Panc1 (cell line): ENCODE measurements at regions not wholly inside any gene's neighbourhood (a gene's known extent, or its start where the extent isn't known, plus 50 kb on each side); places are given as distances from the start of the nearest gene placed in this dataset.

ENCODE experiments used
- ATAC-seq: fragments of 200-7000 bp; cut with Tn5 transposase; 2 replicates; pipeline ENCODE4 v1.9.1; 2020; ENCODE audit warnings: mild to moderate bottlenecking, moderate library complexity
- BruUV-seq: library from RNA; stranded (reverse); fragments of 400-500 nt; replicated peaks from 2 replicates; lab custom pipeline; 2021; lab: Mats Ljungman, UMichigan
- CTCF ChIA-PET: fragments of 300-600 bp; sonication (Branson Sonifier 250); formaldehyde crosslinking; loops from one replicate; lab custom pipeline; 2022; ENCODE audit warnings: antibody characterized with exemption; lab: Charles Lee
- POLR2A ChIA-PET: fragments of 300-600 bp; sonication (Branson Sonifier 250); formaldehyde crosslinking; loops from one replicate; lab custom pipeline; 2022; ENCODE audit warnings: antibody characterized with exemption; lab: Charles Lee
- DNase-seq: peaks from one replicate; pipeline ENCODE4 v3.0.0-alpha.2; 2010; ENCODE audit warnings: low read depth, low spot score
- H3K27ac ChIP-seq: 2 replicates; pipeline ENCODE4 v1.5.1; 2011; ENCODE audit warnings: mild to moderate bottlenecking, low read length, inconsistent platforms
- H3K27me3 ChIP-seq: fragments of 200-500 bp; sonication (Bioruptor generic); 2 replicates; pipeline ENCODE4 v1.6.0; 2014; ENCODE audit warnings: low read length, inconsistent platforms; ENCODE audit not compliant: control insufficient read depth, insufficient read depth
- H3K36me3 ChIP-seq: fragments of 200-500 bp; sonication (Bioruptor generic); 2 replicates; pipeline ENCODE4 v1.5.1; 2014; ENCODE audit warnings: inconsistent platforms, mild to moderate bottlenecking, low read length, moderate library complexity; ENCODE audit not compliant: control insufficient read depth, insufficient read depth
- H3K4me1 ChIP-seq: 2 replicates; pipeline ENCODE4 v1.5.1; 2011; ENCODE audit warnings: inconsistent platforms, mild to moderate bottlenecking, low read length, moderate library complexity; ENCODE audit not compliant: control insufficient read depth, insufficient read depth
- H3K4me3 ChIP-seq, 2 experiments: 2 replicates each; pipeline ENCODE4 v1.5.1; 2011 to 2012; ENCODE audit warnings: low read depth in 2 of 2, low read length in 2 of 2, mild to moderate bottlenecking in 2 of 2, inconsistent platforms in 1 of 2, moderate library complexity in 1 of 2
- H3K9me3 ChIP-seq: fragments of 200-500 bp; sonication (Bioruptor generic); 2 replicates; pipeline ENCODE4 v1.5.1; 2014; ENCODE audit warnings: low read depth, mild to moderate bottlenecking, inconsistent platforms, low read length, moderate library complexity; ENCODE audit not compliant: control insufficient read depth, insufficient read depth
- POLR2AphosphoS5 ChIP-seq: IDR thresholded peaks from 2 replicates; pipeline ENCODE4 v1.6.1; 2012; ENCODE audit warnings: mild to moderate bottlenecking, low read depth, low read length, moderate library complexity
- REST ChIP-seq, 2 experiments: IDR thresholded peaks; 2 replicates each; pipeline ENCODE4 v1.6.1; 2011 to 2012; ENCODE audit warnings: low read depth in 2 of 2, control low read depth in 1 of 2, low read length in 1 of 2, mild to moderate bottlenecking in 1 of 2, moderate library complexity in 1 of 2; ENCODE audit not compliant: insufficient read depth in 1 of 2
- SIN3A ChIP-seq: IDR thresholded peaks from 2 replicates; pipeline ENCODE4 v1.6.1; 2012; ENCODE audit warnings: low read depth, mild to moderate bottlenecking, low read length, moderate library complexity, borderline replicate concordance; ENCODE audit not compliant: insufficient read depth
- TCF7L2 ChIP-seq: IDR thresholded peaks from 2 replicates; pipeline ENCODE4 v1.6.1; 2011; ENCODE audit warnings: mild to moderate bottlenecking, low read depth, low read length, inconsistent platforms
- in situ Hi-C: cut with HindIII; loops from 2 replicates; pipeline ENCODE4 v1.10.0; 2016; ENCODE audit warnings: low sequenced_read_pairs, low pct_unique_long_range_greater_than_20kb
- intact Hi-C: fragments of 100-400 bp; cut with micrococcal nuclease; formaldehyde crosslinking; loops from one replicate; pipeline ENCODE4 v1.10.0; 2022; ENCODE audit not compliant: unreplicated experiment
- TF ChIP-seq, protein P1 (sequence below): fragments of 450-650 bp; IDR thresholded peaks from 2 replicates; pipeline ENCODE4 v1.5.1; 2017; ENCODE audit warnings: mild to moderate bottlenecking

DNA sequence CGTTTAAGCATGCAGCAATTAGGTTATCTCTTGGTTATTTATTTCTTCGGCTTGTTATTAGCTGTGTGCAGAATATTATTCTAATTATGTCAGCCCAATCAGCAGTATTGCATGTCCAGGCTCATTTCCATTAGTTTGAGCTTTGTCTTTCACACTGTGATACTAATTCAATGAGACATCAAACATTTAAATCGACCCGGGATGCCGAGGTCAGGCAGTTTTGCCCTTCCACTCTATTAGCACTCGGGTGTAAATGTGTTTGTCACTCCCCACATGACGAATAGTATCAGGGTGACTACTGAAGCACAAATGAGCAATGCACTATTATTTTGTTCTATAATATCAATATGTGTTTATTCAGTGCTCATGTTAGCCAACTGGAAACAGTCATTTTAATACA lies 170.9 kb downstream of the ANXA2 start:
- no peak for ATAC-seq
- ChIA-PET CTCF (no interaction called here), POLR2A (no interaction called here)
- no peaks in the 10 kb centered on the region for H3K36me3 ChIP-seq
- no peak overlapping the region for H3K27ac ChIP-seq
- H3K4me1 ChIP-seq, result no peaks in the 10 kb centered on the region
- no peaks in the 10 kb centered on the region for H3K9me3 ChIP-seq
- H3K4me3 ChIP-seq, result no peak overlapping the region
- TF ChIP-seq, protein P1, sequence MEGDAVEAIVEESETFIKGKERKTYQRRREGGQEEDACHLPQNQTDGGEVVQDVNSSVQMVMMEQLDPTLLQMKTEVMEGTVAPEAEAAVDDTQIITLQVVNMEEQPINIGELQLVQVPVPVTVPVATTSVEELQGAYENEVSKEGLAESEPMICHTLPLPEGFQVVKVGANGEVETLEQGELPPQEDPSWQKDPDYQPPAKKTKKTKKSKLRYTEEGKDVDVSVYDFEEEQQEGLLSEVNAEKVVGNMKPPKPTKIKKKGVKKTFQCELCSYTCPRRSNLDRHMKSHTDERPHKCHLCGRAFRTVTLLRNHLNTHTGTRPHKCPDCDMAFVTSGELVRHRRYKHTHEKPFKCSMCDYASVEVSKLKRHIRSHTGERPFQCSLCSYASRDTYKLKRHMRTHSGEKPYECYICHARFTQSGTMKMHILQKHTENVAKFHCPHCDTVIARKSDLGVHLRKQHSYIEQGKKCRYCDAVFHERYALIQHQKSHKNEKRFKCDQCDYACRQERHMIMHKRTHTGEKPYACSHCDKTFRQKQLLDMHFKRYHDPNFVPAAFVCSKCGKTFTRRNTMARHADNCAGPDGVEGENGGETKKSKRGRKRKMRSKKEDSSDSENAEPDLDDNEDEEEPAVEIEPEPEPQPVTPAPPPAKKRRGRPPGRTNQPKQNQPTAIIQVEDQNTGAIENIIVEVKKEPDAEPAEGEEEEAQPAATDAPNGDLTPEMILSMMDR, result no peak
- TF ChIP-seq POLR2AphosphoS5, result no peak
- no peak for TF ChIP-seq REST (IDR thresholded peaks at IDR 0.05; ENCODE audit: insufficient read depth in 1 of 2, low read depth in 2 of 2, low read length in 1 of 2)
- no peak for TF ChIP-seq SIN3A
- peaks cover 14% of the 10 kb centered on the region for H3K27me3 ChIP-seq
- in situ Hi-C loops (no loop called here), intact Hi-C loops (no loop called here)
- DNase-seq, result no peak
- no TSS peak for BruUV-seq

DNA sequence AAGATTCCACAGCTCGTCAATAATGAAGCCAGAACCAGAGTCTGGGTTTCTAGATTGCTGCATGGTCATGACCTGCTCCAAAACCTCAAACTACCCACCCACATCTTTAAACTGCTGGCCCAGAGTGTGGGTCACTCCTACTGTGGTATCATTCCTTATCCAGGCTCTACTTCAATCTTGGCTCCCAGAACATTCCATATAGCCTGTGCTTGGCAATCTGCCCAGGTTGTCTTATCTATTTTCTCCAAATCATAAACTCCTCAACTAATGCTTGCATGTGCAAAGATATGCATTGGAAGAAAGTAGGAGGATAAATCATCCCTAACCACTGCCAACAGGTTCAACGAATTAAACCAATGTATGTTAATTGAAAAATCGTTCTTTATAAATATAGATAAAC lies 169.7 kb downstream of the ANXA2 start:
- ATAC-seq (no peak), DNase-seq (no peak)
- CTCF ChIA-PET, result no interaction called here
- H3K27me3 ChIP-seq, result peaks cover 14% of the 10 kb centered on the region
- in situ Hi-C loops, result no loop called here
- TF ChIP-seq POLR2AphosphoS5, result no peak
- TF ChIP-seq, protein P1, result no peak
- TF ChIP-seq TCF7L2, result no peak
- TF ChIP-seq REST (IDR thresholded peaks at IDR 0.05; ENCODE audit: insufficient read depth in 1 of 2, low read depth in 2 of 2, low read length in 1 of 2), result no peak
- TF ChIP-seq SIN3A, result no peak
- POLR2A ChIA-PET, result no interaction called here
- intact Hi-C loops, result no loop called here
- no peak overlapping the region for H3K27ac ChIP-seq
- H3K9me3 ChIP-seq, result no peaks in the 10 kb centered on the region
- no peaks in the 10 kb centered on the region for H3K36me3 ChIP-seq
- no peaks in the 10 kb centered on the region for H3K4me1 ChIP-seq
- no TSS peak for BruUV-seq
- H3K4me3 ChIP-seq, result no peak overlapping the region
